Activated CD4-positive, alpha-beta memory T cell treated with anti-CD3 and anti-CD28 coated beads, Interleukin-2, amount 10 ng/mL, durations not matched to agents 7 days and 5 days (primary cell): ENCODE measurements at regions not wholly inside any gene's neighbourhood (a gene's known extent, or its start where the extent isn't known, plus 50 kb on each side); places are given as distances from the start of the nearest gene placed in this dataset.

Experiments used
- CTCF ChIA-PET: fragments of 350-600 bp; sonication (Branson Sonifier 250); formaldehyde crosslinking; loops from one replicate; lab custom pipeline; 2021; ENCODE audit warnings: antibody characterized with exemption, inconsistent platforms; lab: Charles Lee
- POLR2A ChIA-PET: fragments of 350-600 bp; sonication (Branson Sonifier 250); formaldehyde crosslinking; loops from one replicate; lab custom pipeline; 2021; ENCODE audit warnings: antibody characterized with exemption; lab: Charles Lee
- DNase-seq: peaks from one replicate; pipeline ENCODE4 v3.0.0-alpha.2; 2020
- H3K27ac Mint-ChIP-seq: one replicate; pipeline ENCODE4 v1.8.0; 2021; ENCODE audit warnings: mild to moderate bottlenecking, mixed read lengths
- H3K27me3 Mint-ChIP-seq: one replicate; pipeline ENCODE4 v1.8.0; 2021; ENCODE audit warnings: mixed read lengths
- H3K36me3 Mint-ChIP-seq: one replicate; pipeline ENCODE4 v1.8.0; 2021; ENCODE audit warnings: low read depth, mixed read lengths
- H3K4me1 Mint-ChIP-seq: one replicate; pipeline ENCODE4 v1.8.0; 2021; ENCODE audit warnings: mixed read lengths
- H3K4me3 Mint-ChIP-seq: one replicate; pipeline ENCODE4 v1.8.0; 2021; ENCODE audit warnings: mild to moderate bottlenecking, mixed read lengths
- H3K9me3 Mint-ChIP-seq: one replicate; pipeline ENCODE4 v1.8.0; 2021; ENCODE audit warnings: mixed read lengths

DNA sequence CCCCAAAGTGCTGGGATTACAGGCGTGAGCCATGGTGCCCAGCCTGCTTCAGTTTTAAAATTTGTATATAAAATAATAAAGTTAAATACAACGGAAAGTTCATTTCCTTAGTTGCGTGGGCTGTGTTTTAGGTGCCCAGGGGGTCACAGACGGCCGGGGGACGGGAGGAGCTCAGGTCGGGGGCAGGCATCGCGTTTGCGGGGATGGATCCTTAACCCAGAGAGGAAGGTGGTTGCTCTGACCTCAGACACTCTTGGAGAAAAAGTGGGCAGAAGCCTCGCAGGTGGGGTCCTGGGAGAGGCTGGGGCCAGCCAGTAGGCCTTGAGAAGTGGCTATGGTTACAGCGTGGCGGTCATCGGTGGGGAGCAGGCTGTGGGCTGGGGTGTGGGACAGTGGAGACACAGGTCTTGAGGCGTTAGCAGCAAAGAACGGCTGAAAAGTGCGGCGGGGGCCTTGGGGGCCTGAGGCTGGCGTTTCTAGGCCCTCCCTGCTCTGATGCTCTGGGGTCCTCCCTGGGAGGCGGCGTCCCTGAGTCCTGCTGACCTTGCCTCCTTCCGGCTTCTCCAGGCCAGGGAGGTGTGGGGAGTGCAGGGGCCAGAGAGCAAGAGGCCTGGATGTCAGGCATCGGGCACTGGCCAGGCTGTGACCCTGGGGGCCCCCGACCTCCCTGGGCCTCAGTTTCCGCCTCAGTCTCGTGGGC lies 54.4 kb downstream of the UNCX start:
- ChIA-PET CTCF (no interaction called here), POLR2A (no interaction called here)
- peaks cover 7% of the 10 kb centered on the region for H3K4me1 Mint-ChIP-seq
- DNase-seq = no peak
- no peak overlapping the region for H3K4me3 Mint-ChIP-seq
- H3K36me3 Mint-ChIP-seq = no peaks in the 10 kb centered on the region
- no peak overlapping the region for H3K27ac Mint-ChIP-seq
- H3K9me3 Mint-ChIP-seq = no peaks in the 10 kb centered on the region
- H3K27me3 Mint-ChIP-seq = peaks cover 21% of the 10 kb centered on the region

DNA sequence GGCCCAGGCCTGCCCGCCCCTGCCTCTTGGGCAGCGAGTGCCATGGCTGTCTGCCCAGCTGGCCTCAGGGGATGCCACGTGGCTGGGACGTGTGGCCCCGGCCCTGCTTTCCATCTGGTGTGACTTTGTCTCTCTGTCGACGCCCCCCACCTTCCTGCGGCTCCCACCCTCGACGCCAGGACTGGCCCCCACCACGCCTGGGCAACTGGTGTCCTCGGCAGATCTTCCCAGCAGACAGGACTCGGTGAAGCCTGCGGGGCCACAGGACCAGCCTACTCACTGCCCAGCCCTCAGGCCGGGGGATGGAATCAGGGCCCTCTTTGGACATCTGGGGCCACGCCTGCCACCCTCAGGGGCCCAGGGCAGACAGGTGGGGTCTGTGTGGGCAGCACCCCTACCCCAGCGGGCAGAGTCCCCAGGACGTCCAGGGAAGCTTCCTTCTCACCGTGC lies 55.1 kb downstream of the UNCX start:
- DNase-seq = no peak
- Mint-ChIP-seq H3K27me3 (peaks cover 21% of the 10 kb centered on the region), H3K27ac (no peak overlapping the region), H3K4me1 (peaks cover 7% of the 10 kb centered on the region), H3K36me3 (no peaks in the 10 kb centered on the region), H3K9me3 (no peaks in the 10 kb centered on the region), H3K4me3 (no peak overlapping the region)
- ChIA-PET CTCF (no interaction called here), POLR2A (no interaction called here)

DNA sequence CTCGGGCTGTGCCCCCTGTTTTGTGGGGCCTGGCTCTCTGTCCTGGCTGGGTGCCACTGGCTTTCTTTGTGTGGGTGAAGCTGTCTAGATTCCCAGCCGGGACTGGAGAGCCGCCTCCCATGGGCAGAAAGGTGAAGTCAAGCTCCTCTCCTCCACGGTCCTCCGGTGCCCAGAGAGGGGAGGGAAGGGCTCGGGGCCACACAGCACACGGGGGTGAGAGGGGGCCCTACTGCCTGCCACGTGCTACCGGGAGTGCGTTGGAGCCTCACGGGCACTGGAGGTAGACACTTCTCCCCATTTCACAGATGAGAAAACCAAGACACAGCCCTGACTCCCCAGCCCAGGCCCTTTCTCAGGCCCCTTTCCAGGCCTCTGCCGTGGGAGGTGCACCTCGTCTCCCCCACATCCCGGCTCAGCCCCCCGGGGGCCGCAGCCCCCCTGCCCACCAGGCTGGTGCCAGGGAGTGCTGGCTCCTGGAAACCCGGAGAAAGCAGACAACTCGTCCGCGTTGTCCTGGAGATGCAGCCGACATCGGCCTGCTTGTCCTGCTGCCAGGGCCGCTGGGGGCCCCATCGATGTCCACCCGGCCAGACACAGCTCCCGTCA lies 55.8 kb downstream of the UNCX start:
- H3K9me3 Mint-ChIP-seq = no peaks in the 10 kb centered on the region
- H3K4me1 Mint-ChIP-seq = peaks cover 7% of the 10 kb centered on the region
- peaks cover 21% of the 10 kb centered on the region for H3K27me3 Mint-ChIP-seq
- POLR2A ChIA-PET = no interaction called here
- no peak for DNase-seq
- H3K36me3 Mint-ChIP-seq = no peaks in the 10 kb centered on the region
- no peak overlapping the region for H3K27ac Mint-ChIP-seq
- CTCF ChIA-PET = no interaction called here
- no peak overlapping the region for H3K4me3 Mint-ChIP-seq

DNA sequence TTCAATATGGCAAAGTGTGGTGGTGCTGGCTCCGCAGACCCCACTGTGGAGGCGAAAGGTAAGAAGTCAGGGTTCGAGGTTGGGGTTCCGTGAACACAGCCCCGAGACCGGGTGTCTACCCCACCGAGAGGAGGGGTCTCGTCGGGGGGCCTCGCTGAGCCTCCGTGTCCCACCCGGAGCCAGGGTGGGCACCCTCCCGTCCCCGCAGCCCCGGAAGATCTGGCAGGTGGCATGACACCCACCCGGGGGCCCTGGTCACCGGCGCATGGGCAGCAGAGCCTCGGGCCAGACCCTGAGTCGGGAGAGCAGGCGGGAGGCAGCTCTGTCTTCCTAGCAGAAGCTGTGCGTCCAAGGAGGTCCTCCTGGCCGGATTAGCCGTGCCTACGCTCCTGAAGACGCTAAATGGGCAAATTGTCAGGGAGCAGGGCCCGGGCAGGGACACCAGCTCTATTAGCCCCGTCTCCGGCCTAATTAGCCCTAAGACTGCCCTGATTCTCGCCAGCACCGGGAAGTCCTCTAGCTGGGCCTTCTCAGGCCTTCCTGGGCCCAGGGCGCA lies 56.4 kb downstream of the UNCX start:
- Mint-ChIP-seq H3K36me3 (no peaks in the 10 kb centered on the region), H3K4me1 (peaks cover 7% of the 10 kb centered on the region), H3K27me3 (peaks cover 21% of the 10 kb centered on the region), H3K4me3 (no peak overlapping the region), H3K27ac (no peak overlapping the region), H3K9me3 (no peaks in the 10 kb centered on the region)
- ChIA-PET CTCF (no interaction called here), POLR2A (no interaction called here)
- no peak for DNase-seq

DNA sequence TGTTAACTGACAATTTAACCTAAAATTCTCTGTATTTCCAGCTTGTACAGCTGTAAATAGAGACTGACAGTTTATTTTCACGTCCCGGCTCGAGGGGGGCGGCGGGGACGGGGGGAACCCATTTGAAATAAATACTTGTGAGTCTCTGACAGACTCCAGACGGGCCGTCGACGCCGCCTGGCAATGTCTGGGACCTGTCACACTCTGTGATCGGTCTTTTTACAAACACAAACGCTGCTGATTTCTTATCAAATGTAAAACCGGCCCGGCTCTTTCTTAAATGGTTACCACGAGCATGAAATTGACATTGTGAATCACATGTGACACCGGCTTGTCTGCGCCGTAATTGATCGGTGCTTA lies 57.0 kb downstream of the UNCX start:
- H3K27me3 Mint-ChIP-seq = peaks cover 21% of the 10 kb centered on the region
- no peak overlapping the region for H3K4me3 Mint-ChIP-seq
- no peaks in the 10 kb centered on the region for H3K9me3 Mint-ChIP-seq
- POLR2A ChIA-PET = no interaction called here
- no peak for DNase-seq
- no peak overlapping the region for H3K27ac Mint-ChIP-seq
- CTCF ChIA-PET = no interaction called here
- peaks cover 7% of the 10 kb centered on the region for H3K4me1 Mint-ChIP-seq
- no peaks in the 10 kb centered on the region for H3K36me3 Mint-ChIP-seq

DNA sequence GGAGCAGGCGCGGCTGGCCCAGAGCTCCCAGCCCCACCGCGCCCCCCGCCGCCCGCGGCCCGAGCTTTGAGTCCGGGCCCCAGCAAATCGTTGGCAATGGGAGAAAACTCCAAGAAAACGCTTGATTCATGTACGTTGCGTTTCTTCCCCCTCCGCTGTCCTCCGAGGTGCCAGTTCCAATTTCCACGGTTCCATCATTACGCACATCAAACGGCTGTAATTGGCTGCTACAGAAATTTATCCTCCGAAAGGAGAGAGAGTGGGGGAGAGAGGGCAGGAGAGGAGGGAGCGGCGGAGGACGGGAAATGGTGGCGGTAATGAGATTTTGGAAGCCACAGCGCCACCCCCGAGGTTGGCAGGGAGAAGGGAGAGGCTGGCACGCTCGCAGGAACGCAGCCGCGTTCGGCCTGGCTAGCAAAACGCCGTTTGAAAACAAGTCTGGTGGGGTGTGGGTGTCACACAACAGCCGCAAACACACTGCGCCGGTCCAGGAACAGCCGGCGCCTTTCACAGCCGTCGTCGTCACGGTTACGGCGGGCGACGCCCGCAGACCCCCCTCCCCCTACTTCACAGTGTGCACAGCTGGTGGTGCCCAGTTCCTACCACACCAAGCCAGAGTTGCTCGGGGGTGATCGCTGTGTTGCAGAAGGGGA lies 57.5 kb downstream of the UNCX start:
- no peak for DNase-seq
- Mint-ChIP-seq H3K27ac (no peak overlapping the region), H3K4me3 (peak overlapping the region; percentile 24), H3K27me3 (peaks cover 21% of the 10 kb centered on the region), H3K4me1 (peaks cover 7% of the 10 kb centered on the region), H3K36me3 (no peaks in the 10 kb centered on the region), H3K9me3 (no peaks in the 10 kb centered on the region)
- ChIA-PET POLR2A (no interaction called here), CTCF (no interaction called here)

DNA sequence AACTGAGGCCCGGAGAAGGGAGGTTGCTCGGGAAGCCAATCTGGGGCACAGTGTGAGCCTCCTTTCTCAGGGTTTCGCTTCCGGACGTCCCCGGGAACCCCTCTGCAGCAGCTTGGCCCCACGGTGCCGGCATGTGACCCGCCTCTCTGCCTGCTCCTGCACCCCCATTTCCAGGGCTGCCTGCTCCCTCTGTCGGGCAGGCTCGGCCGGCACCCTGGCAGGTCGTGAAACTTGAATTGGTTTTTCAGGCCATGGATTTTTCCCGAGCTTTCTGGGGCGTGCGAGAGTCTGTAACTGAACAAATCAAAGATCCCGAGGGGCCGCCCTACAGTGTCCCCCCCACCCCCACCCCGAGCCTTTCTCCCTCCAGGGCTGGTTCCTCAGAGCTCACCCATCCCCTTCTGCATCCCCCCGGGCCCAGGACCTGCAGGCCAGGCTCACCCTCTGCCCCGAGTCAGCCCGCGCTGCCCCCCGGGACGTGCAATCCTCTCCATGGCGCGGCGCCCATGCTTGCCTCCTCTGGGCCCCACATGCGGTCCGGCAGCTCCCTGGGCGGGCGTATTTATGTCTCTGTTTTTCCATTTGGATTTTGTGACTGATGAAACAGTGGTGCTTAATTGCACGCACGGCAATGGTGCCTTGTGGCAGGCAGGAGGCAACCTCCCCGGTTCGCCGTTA lies 58.1 kb downstream of the UNCX start:
- Mint-ChIP-seq H3K27ac (no peak overlapping the region), H3K27me3 (peaks cover 21% of the 10 kb centered on the region), H3K4me1 (peaks cover 7% of the 10 kb centered on the region), H3K9me3 (no peaks in the 10 kb centered on the region), H3K4me3 (peak overlapping the region; percentile 24), H3K36me3 (no peaks in the 10 kb centered on the region)
- no peak for DNase-seq
- POLR2A ChIA-PET = no interaction called here
- CTCF ChIA-PET = interaction anchor here (0.7 kb wide), 1 partner anchor 121 kb away, joined by 3 read pairs; no protein-coding TSS in a partner anchor

DNA sequence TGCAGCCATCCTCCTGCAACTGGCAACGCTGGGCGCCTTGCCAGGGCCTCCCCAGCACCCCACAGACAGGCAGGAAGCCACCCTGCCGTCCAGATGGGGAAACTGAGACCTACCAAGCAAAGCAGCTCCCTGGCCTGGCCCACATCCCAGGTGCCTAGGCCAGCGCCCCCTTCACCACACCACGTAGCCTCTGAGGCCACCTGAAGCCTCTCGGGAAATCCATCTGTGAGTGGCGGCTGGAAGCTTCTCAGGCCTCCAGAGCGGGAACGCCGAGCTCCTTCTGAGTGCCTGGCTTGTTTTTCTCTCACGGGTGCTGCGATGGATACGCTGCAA lies 58.7 kb downstream of the UNCX start:
- ChIA-PET POLR2A (no interaction called here), CTCF (interaction anchor here (0.7 kb wide), 1 partner anchor 121 kb away, joined by 3 read pairs; no protein-coding TSS in a partner anchor)
- H3K4me3 Mint-ChIP-seq = no peak overlapping the region
- no peaks in the 10 kb centered on the region for H3K36me3 Mint-ChIP-seq
- DNase-seq = no peak
- H3K4me1 Mint-ChIP-seq = peaks cover 7% of the 10 kb centered on the region
- no peaks in the 10 kb centered on the region for H3K9me3 Mint-ChIP-seq
- H3K27ac Mint-ChIP-seq = no peak overlapping the region
- H3K27me3 Mint-ChIP-seq = peaks cover 21% of the 10 kb centered on the region

DNA sequence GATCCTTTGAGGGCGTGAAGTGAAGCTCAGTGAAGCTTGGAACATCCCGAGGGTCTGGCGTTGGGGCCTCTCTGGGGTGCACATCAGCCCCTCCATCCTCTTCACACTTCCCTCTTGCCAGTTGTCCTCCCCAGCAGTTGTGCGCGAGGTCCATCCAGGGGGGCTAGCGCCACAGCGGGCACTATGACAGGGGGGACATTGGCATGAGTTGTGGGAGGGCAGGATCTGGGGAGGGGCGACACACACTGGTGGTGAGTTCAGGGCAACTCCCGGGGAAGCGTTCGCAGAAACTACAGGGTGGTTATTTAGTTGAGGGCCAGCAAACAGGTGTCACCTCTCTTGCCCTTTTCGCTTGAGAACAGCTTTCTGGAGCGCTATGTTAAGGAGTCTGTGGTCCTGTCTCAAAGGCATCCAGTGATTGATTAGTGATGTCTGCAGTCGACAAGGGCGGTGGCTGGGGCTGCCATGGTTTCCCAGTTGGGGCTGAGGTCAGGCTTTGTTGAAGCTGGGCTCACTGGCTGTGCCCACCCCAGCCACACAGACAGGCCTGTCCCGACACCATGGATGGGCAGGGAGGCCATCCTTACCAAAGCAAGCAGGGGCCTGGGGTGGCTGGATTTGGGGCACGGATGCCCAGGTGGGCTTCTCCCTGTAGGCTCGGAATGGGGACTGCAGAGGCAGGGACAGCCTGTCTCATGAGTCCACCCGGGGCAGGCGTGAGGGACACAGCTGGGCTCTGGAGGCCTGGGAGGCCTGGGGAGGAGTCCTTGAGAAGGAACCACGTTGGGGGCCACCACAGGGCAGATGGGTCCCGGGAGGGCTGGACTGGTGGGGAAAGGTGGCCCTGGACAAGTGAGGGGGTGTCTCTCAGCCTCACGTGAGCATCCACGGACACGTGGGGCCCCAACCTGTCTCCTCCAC lies 59.4 kb downstream of the UNCX start:
- Mint-ChIP-seq H3K4me3 (no peak overlapping the region), H3K27me3 (peaks cover 21% of the 10 kb centered on the region)
- CTCF ChIA-PET = no interaction called here

DNA sequence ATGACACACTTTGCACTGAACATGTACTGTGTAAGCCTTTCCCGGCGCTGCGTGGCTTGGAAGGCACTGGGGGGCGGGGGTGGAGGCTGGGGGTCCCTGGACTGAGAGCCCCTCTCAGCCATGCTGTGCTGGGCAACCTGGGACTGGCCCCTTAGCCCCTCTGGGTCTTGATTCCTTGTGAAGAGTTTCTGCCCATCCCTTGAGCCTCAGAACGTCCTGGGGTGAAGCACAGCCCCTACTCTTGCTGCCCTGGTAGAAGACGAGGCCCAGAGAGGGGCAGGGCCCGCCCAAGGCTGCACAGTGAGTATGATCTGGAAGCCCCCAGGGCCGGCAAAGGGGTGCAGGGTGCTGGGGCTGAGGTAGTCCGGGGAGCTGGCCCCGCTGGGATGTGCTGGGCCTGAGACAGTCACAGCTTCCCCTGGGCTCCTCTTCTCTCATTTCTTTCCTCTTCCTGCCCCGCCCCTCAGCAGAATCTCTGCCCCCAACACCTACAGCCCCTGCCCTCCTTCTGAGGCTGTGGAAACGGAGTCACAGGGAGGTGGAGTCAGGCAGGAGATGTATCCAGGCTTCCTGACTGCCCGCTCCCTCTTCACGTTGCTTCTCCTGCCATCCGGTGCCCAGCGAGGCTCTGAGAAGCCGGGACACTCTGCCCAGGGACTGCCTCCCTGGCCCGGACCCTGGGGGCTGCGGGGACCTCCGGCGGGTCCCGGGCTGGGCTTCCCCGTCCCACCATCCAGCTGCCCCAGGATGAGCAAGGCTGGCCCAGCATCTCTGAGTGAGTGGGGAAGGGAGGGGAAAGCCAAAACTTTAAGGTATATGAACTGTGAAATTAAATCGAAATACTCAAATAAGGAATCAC lies 60.5 kb downstream of the UNCX start:
- Mint-ChIP-seq H3K4me1 (peaks cover 7% of the 10 kb centered on the region), H3K27me3 (peaks cover 21% of the 10 kb centered on the region), H3K27ac (no peak overlapping the region), H3K9me3 (no peaks in the 10 kb centered on the region), H3K36me3 (no peaks in the 10 kb centered on the region), H3K4me3 (no peak overlapping the region)
- ChIA-PET CTCF (no interaction called here), POLR2A (no interaction called here)
- DNase-seq = no peak

More for the DNA sequence above, 59.4 kb downstream of the UNCX start:
- H3K9me3 Mint-ChIP-seq = no peaks in the 10 kb centered on the region
- H3K36me3 Mint-ChIP-seq = no peaks in the 10 kb centered on the region
- DNase-seq = no peak
- H3K4me1 Mint-ChIP-seq = peaks cover 7% of the 10 kb centered on the region
- H3K27ac Mint-ChIP-seq = no peak overlapping the region
- POLR2A ChIA-PET = no interaction called here

DNA sequence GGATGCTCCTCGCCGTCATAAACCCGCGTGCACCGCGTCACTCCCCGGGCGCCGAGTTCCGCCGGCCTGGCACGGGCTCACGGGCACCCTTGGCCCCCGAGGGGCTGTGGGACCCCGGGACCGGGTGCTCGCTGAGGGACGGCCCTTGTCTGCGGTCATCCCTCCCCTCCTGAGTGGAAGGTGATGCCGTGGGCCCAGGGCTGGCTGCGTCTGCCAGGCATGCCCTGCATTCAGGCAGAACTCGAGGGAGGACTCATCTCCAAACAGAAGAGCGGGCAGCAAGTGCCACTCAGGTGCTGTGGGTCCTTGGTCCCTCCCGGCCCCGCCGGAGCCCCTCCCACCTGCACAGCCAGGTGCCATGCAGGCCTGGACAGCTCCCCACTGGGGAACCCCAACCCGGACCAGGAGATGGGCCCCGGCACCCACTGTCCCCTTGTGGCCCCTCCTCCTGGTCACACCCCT lies 61.3 kb downstream of the UNCX start:
- Mint-ChIP-seq H3K36me3 (no peaks in the 10 kb centered on the region), H3K9me3 (no peaks in the 10 kb centered on the region), H3K27ac (no peak overlapping the region), H3K4me1 (peaks cover 7% of the 10 kb centered on the region), H3K27me3 (peaks cover 21% of the 10 kb centered on the region), H3K4me3 (no peak overlapping the region)
- ChIA-PET POLR2A (no interaction called here), CTCF (no interaction called here)
- no peak for DNase-seq
